HepG2 (cell line): ENCODE measurements at regions not wholly inside any gene's neighbourhood (a gene's known extent, or its start where the extent isn't known, plus 50 kb on each side); places are given as distances from the start of the nearest gene placed in this dataset.

ENCODE experiments used
- FOXO1 ChIP-seq: sonication (generic); formaldehyde crosslinking; IDR thresholded peaks from 2 replicates; pipeline ENCODE4 v1.4.0; 2020; ENCODE audit warnings: missing genetic modification reagents
- MIXL1 ChIP-seq: IDR thresholded peaks from 2 replicates; pipeline ENCODE4 v1.6.1; 2016
- NFAT5 ChIP-seq: sonication (generic); formaldehyde crosslinking; IDR thresholded peaks from 2 replicates; pipeline ENCODE4 v1.4.0; 2020; ENCODE audit warnings: missing genetic modification reagents
- RFXANK ChIP-seq: IDR thresholded peaks from 2 replicates; pipeline ENCODE4 v1.6.1; 2016
- ZBTB38 ChIP-seq: sonication (generic); formaldehyde crosslinking; IDR thresholded peaks from 2 replicates; pipeline ENCODE4 v1.5.1; 2020; ENCODE audit warnings: mild to moderate bottlenecking, missing genetic modification reagents
- ZFP36 ChIP-seq: fragments of 150-350 bp; IDR thresholded peaks from 2 replicates; pipeline ENCODE4 v1.6.1; 2018; ENCODE audit warnings: borderline replicate concordance, low read length, low read depth; ENCODE audit not compliant: partially characterized antibody
- ZFP36L2 ChIP-seq: sonication (generic); formaldehyde crosslinking; IDR thresholded peaks from 2 replicates; pipeline ENCODE4 v1.4.0; 2020; ENCODE audit warnings: missing genetic modification reagents
- ZNF251 ChIP-seq: sonication (generic); formaldehyde crosslinking; IDR thresholded peaks from 2 replicates; pipeline ENCODE4 v1.9.0; 2021; ENCODE audit warnings: mild to moderate bottlenecking, missing genetic modification reagents
- ZNF407 ChIP-seq: sonication (generic); formaldehyde crosslinking; IDR thresholded peaks from one replicate; pipeline ENCODE4 v1.5.1; 2020; ENCODE audit warnings: mild to moderate bottlenecking, missing genetic modification reagents; ENCODE audit errors: not compliant biosample characterization
- TF ChIP-seq, protein P1 (sequence below): sonication (generic); formaldehyde crosslinking; IDR thresholded peaks from 2 replicates; pipeline ENCODE4 v1.4.0; 2020; ENCODE audit warnings: missing genetic modification reagents
- TF ChIP-seq, protein P2 (sequence below): sonication (generic); formaldehyde crosslinking; IDR thresholded peaks from 2 replicates; pipeline ENCODE4 v1.4.0; 2020; ENCODE audit warnings: mild to moderate bottlenecking, missing genetic modification reagents
- TF ChIP-seq, protein P3 (sequence below): sonication (generic); formaldehyde crosslinking; IDR thresholded peaks from 2 replicates; pipeline ENCODE4 v1.4.0; 2020; ENCODE audit warnings: mild to moderate bottlenecking, missing genetic modification reagents

GRCh38 chr7:46215987-46216567 lies 295.0 kb upstream of the IGFBP3 start (continued):
- TF ChIP-seq ZNF407 (no peak), RFXANK (CRISPR knock-in tag) (no peak), ZNF251 (CRISPR knock-in tag) (no peak), ZFP36 (no peak), NFAT5 (CRISPR knock-in tag) (no peak), MIXL1 (CRISPR knock-in tag) (peak; percentile 60), ZBTB38 (CRISPR knock-in tag) (no peak), ZFP36L2 (no peak), FOXO1 (CRISPR knock-in tag) (peak; percentile 66; the same call in 1 of the 2 replicates)
- TF ChIP-seq, protein P1, sequence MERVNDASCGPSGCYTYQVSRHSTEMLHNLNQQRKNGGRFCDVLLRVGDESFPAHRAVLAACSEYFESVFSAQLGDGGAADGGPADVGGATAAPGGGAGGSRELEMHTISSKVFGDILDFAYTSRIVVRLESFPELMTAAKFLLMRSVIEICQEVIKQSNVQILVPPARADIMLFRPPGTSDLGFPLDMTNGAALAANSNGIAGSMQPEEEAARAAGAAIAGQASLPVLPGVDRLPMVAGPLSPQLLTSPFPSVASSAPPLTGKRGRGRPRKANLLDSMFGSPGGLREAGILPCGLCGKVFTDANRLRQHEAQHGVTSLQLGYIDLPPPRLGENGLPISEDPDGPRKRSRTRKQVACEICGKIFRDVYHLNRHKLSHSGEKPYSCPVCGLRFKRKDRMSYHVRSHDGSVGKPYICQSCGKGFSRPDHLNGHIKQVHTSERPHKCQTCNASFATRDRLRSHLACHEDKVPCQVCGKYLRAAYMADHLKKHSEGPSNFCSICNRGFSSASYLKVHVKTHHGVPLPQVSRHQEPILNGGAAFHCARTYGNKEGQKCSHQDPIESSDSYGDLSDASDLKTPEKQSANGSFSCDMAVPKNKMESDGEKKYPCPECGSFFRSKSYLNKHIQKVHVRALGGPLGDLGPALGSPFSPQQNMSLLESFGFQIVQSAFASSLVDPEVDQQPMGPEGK (CRISPR knock-in tag) = peak; percentile 45
- TF ChIP-seq, protein P2, sequence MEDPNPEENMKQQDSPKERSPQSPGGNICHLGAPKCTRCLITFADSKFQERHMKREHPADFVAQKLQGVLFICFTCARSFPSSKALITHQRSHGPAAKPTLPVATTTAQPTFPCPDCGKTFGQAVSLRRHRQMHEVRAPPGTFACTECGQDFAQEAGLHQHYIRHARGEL = no peak
- TF ChIP-seq, protein P3, sequence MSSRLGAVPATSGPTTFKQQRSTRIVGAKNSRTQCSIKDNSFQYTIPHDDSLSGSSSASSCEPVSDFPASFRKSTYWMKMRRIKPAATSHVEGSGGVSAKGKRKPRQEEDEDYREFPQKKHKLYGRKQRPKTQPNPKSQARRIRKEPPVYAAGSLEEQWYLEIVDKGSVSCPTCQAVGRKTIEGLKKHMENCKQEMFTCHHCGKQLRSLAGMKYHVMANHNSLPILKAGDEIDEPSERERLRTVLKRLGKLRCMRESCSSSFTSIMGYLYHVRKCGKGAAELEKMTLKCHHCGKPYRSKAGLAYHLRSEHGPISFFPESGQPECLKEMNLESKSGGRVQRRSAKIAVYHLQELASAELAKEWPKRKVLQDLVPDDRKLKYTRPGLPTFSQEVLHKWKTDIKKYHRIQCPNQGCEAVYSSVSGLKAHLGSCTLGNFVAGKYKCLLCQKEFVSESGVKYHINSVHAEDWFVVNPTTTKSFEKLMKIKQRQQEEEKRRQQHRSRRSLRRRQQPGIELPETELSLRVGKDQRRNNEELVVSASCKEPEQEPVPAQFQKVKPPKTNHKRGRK (CRISPR knock-in tag) = no peak
